IPS-20b (cell line): ENCODE measurements at regions not wholly inside any gene's neighbourhood (a gene's known extent, or its start where the extent isn't known, plus 50 kb on each side); places are given as distances from the start of the nearest gene placed in this dataset.
"Not testable (repeated sequence)": the region's sequence is repeated elsewhere in the genome, so short reads cannot be mapped to it uniquely, and the experiment has no call there.

Experiments
- H3K27ac ChIP-seq: one replicate; pipeline ENCODE4 v1.5.1; 2013; ENCODE audit warnings: low read length
- H3K27me3 ChIP-seq: 2 replicates; pipeline ENCODE4 v1.6.1; 2013; ENCODE audit warnings: mild to moderate bottlenecking, low read length, inconsistent platforms; ENCODE audit not compliant: insufficient read depth
- H3K36me3 ChIP-seq: 2 replicates; pipeline ENCODE4 v1.6.1; 2013; ENCODE audit warnings: low read depth, mild to moderate bottlenecking, inconsistent platforms, low read length, moderate library complexity; ENCODE audit not compliant: insufficient read depth
- H3K4me1 ChIP-seq: 2 replicates; pipeline ENCODE4 v1.6.1; 2013; ENCODE audit warnings: mild to moderate bottlenecking, control low read depth, inconsistent platforms, low read length, moderate library complexity; ENCODE audit not compliant: insufficient read depth
- H3K4me3 ChIP-seq: 2 replicates; pipeline ENCODE4 v1.5.1; 2013; ENCODE audit warnings: mild to moderate bottlenecking, low read length, inconsistent platforms
- H3K9ac ChIP-seq: 2 replicates; pipeline ENCODE4 v1.6.1; 2013; ENCODE audit warnings: low read depth, mild to moderate bottlenecking, inconsistent platforms, low read length, moderate library complexity
- H3K9me3 ChIP-seq: 2 replicates; pipeline ENCODE4 v1.6.1; 2013; ENCODE audit warnings: mild to moderate bottlenecking, low read depth, low read length, inconsistent platforms; ENCODE audit not compliant: insufficient read depth

DNA sequence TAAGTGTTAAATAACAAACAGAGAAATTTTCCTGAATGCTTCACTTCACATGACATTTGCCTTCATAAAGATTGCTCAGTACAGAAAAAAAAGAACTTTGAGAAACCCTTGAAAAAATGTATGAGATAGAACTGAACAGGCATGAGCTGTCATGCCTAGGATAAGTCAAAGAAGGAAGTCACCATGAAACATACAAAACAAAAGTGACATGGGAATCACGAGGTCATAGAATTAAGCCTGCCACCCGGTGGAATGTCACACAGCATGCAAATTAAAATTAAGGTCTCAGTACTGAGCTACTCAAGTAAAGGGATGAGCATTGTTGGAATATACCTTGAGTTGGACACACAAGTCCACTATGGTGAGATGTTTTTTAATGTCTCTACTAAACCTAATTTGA, 652.5 kb upstream of the NECTIN3 start:
- no peak overlapping the region for H3K27ac ChIP-seq
- no peak overlapping the region for H3K4me3 ChIP-seq
- no peaks in the 10 kb centered on the region for H3K9me3 ChIP-seq

DNA sequence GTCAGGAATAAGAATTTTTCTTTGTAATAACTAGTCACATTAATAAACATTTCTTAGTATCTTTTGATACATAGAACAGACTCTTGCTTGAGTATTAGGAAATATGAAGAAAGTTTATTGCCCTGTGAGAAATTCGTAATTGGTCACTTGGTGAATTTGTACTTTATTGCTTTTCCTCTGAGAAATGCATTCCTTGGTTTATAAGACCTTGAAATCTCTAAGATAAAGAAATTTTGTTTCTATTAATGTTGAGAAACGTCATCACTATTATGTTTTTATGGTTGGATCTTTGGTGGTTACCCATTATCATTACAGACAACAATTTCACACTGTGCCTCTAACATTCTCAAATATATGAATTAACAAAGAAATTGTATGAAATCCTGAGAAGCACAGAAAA, 652.0 kb upstream of the NECTIN3 start:
- no peak overlapping the region for H3K27ac ChIP-seq

More for the DNA sequence above, 652.5 kb upstream of the NECTIN3 start:
- 0 out of 2 replicates have a peak, but pooled peaks cover 2% of the 10 kb centered on the region for H3K4me1 ChIP-seq
- H3K36me3 ChIP-seq: no peaks in the 10 kb centered on the region
- H3K27me3 ChIP-seq: no peaks in the 10 kb centered on the region
- H3K9ac ChIP-seq: no peak overlapping the region

DNA sequence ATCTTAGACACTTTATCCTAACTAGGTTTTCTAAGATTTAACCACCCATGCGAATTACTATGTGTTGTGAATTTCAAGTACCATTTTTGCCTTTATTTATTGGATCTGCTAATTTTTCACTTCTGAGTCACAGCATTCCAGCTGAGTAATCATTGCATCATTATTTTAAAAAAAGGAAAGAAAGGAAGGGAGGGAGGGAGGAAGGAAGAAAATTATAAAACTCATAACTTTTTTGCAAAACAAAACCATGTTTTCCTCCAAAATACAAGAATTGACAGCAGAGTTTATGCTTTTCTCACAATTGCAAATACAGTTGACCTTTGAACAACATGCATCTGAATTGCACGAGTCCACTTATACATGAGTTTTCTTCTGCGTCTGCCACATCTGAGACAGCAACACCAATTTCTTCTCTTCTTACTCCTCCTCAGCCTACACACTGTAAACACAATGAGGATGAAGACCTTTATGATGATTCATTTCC, 651.4 kb upstream of the NECTIN3 start:
- H3K36me3 ChIP-seq: no peaks in the 10 kb centered on the region
- no peak overlapping the region for H3K9ac ChIP-seq
- 0 out of 2 replicates have a peak, but pooled peaks cover 2% of the 10 kb centered on the region for H3K4me1 ChIP-seq
- no peaks in the 10 kb centered on the region for H3K9me3 ChIP-seq
- H3K27ac ChIP-seq: no peak overlapping the region
- no peak overlapping the region for H3K4me3 ChIP-seq
- no peaks in the 10 kb centered on the region for H3K27me3 ChIP-seq

More for the DNA sequence above, 652.0 kb upstream of the NECTIN3 start:
- Histone ChIP-seq H3K9me3 (no peaks in the 10 kb centered on the region), H3K27me3 (no peaks in the 10 kb centered on the region), H3K4me1 (0 out of 2 replicates have a peak, but pooled peaks cover 2% of the 10 kb centered on the region), H3K36me3 (no peaks in the 10 kb centered on the region), H3K4me3 (no peak overlapping the region), H3K9ac (no peak overlapping the region)

DNA sequence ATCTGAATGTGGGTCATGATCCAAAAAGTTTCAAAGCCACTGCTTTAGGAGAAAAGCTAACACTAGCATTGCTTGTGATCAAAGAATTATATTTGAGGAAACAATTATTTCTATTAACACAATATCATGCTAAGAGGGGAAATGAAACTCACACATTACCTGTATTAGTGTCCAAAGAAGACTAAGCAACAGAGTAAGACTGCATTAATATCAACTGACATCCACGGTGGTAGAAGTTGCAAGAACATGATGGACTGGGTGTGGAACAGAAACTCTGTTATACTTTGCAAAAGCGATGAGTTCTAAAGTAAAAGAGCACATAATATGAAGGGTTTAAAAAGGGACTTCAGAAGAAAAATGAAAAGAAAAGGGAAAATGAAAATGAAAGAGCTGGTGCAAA, 648.3 kb upstream of the NECTIN3 start:
- no peak overlapping the region for H3K27ac ChIP-seq
- H3K9ac ChIP-seq: no peak overlapping the region
- no peaks in the 10 kb centered on the region for H3K27me3 ChIP-seq
- no peak overlapping the region for H3K4me3 ChIP-seq
- H3K9me3 ChIP-seq: no peaks in the 10 kb centered on the region
- 0 out of 2 replicates have a peak, but pooled peaks cover 2% of the 10 kb centered on the region for H3K4me1 ChIP-seq
- no peaks in the 10 kb centered on the region for H3K36me3 ChIP-seq

DNA sequence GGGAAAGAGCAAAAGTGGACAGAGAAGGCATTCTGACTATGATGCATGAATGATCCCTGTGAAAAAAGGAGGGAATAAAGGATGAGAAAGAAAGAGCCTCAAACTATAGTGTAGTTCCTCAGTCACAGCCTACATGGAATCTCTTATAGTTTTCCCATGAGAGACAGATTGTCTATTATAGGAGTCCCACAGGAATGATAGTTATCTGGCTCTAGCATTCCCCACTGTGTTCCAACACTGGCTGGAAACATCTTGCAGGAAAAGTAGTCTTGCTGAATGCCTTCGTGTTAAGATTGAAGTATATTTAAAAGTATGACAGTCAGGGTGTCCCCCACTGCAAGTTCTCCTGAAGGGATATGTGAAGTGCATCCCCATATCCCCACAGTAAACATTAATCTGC, 641.5 kb upstream of the NECTIN3 start:
- Histone ChIP-seq H3K36me3 (no peaks in the 10 kb centered on the region), H3K27ac (no peak overlapping the region), H3K27me3 (no peaks in the 10 kb centered on the region), H3K4me1 (peaks cover 11% of the 10 kb centered on the region), H3K9me3 (no peaks in the 10 kb centered on the region), H3K9ac (no peak overlapping the region), H3K4me3 (no peak overlapping the region)

DNA sequence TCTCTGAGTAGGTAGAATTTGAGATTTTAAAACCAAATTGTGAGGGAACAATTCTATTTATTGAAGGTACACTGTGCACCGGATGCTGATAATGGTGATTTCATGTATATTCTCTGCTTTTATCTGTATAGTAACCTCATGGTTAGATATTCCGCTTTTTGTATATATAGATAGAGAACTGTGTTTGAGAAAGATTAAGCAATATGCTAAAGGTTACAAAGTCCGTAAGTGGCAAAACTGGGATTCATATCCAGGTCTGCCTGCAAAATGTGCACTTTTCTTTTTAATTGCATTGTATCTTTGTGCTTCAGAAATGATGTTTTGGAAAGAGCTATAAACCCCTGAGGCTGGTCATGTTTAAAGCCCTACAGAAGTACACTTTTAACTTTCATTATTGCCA, 635.4 kb upstream of the NECTIN3 start:
- H3K27me3 ChIP-seq: no peaks in the 10 kb centered on the region
- no peaks in the 10 kb centered on the region for H3K9me3 ChIP-seq
- H3K36me3 ChIP-seq: no peaks in the 10 kb centered on the region
- no peak overlapping the region for H3K9ac ChIP-seq
- H3K27ac ChIP-seq: no peak overlapping the region
- H3K4me3 ChIP-seq: no peak overlapping the region
- peaks cover 11% of the 10 kb centered on the region for H3K4me1 ChIP-seq

DNA sequence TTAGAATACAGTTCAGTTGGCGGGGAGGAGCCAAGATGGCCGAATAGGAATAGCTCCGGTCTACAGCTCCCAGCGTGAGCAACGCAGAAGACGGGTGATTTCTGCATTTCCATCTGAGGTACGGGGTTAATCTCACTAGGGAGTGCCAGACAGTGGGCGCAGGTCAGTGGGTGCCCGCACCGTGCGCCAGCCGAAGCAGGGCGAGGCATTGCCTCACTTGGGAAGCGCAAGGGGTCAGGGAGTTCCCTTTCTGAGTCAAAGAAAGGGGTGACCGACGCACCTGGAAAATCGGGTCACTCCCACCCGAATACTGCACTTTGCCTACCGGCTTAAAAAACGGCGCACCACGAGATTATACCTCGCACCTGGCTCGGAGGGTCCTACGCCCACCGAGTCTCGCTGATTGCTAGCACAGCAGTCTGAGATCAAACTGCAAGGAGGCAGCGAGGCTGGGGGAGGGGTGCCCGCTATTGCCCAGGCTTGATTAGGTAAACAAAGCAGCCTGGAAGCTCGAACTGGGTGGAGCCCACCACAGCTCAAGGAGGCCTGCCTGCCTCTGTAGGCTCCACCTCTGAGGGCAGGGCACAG, 631.5 kb upstream of the NECTIN3 start:
- H3K36me3 ChIP-seq, H3K4me3 ChIP-seq, H3K4me1 ChIP-seq, H3K9ac ChIP-seq, H3K27me3 ChIP-seq, H3K27ac ChIP-seq, H3K9me3 ChIP-seq: not testable (repeated sequence)

DNA sequence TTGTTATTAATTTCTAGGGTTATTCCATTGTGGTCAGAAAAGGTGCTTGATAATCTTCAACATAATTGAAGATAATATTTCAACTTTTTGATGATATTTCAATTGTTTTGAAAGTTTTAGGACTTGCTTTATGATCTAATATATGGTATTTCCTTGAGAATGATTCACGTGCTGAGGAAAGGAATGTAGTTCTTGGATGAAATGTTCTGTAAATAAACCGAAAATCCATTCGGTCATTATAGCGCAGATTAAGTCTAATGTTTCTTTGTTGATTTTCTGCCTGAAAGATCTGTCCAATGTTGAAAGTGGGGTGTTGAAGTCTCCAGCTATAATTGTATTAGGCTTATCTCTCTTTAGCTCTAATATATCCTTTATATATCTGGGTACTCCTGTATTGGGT, 617.5 kb upstream of the NECTIN3 start:
- Histone ChIP-seq H3K9me3 (no peaks in the 10 kb centered on the region), H3K27me3 (no peaks in the 10 kb centered on the region), H3K36me3 (no peaks in the 10 kb centered on the region), H3K4me3 (no peak overlapping the region), H3K9ac (no peak overlapping the region), H3K27ac (no peak overlapping the region), H3K4me1 (no peaks in the 10 kb centered on the region)

DNA sequence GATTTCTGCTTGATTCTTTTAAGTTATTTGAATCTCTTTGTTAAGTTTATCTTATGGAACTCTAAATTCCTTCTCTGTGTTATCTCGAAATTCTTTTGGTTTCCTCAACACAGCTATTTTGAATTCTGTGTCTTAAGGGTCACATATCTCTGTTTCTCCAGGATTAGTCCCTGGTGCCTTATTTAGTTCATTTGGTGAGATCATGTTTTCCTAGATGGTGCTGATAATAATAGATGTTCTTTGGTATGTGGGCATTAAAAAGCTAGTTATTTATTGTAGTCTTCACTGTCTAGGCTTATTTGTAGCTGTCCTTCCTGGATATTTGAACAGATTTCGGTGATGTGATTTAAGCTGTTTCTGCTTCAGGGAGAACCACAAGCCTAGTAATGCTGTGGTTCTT, 615.6 kb upstream of the NECTIN3 start:
- Histone ChIP-seq H3K36me3 (no peaks in the 10 kb centered on the region), H3K4me1 (no peaks in the 10 kb centered on the region), H3K9me3 (no peaks in the 10 kb centered on the region), H3K9ac (no peak overlapping the region), H3K27ac (no peak overlapping the region), H3K4me3 (no peak overlapping the region), H3K27me3 (no peaks in the 10 kb centered on the region)

DNA sequence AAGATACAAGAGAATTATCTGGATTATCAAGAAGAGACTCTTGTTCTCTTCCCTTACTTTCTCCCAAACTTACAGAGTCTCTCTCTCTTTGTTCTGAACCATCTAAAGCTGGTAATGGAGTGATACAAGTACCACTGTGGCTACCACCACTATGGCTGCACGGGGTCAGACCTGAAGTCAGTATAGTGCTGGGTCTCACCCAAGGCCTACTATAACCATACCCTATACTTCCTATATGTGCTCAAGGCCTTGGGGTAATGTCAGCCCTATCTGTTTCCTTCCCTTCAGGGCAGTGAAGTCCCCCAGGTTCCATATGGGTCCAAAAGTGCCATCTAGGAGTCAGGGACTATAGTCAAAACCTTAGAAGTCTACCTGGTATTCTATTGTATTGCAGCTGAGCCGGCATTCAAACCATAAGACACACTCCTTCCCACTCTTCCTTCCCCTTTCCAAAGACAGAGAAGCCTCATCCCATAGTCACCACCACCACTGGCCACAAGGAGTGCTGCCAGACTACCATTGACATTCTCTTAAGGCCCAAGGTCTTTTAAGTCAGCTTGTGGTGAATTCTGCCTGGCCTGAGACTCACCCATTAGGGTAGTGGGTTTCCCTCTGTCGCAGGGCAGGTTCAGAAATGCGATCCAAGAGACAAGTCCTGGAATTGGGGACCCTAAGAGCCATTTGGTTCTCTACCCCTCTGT, 615.0 kb upstream of the NECTIN3 start:
- Histone ChIP-seq H3K36me3 (no peaks in the 10 kb centered on the region), H3K4me3 (no peak overlapping the region), H3K27me3 (no peaks in the 10 kb centered on the region), H3K9ac (no peak overlapping the region), H3K9me3 (no peaks in the 10 kb centered on the region), H3K4me1 (no peaks in the 10 kb centered on the region), H3K27ac (no peak overlapping the region)

DNA sequence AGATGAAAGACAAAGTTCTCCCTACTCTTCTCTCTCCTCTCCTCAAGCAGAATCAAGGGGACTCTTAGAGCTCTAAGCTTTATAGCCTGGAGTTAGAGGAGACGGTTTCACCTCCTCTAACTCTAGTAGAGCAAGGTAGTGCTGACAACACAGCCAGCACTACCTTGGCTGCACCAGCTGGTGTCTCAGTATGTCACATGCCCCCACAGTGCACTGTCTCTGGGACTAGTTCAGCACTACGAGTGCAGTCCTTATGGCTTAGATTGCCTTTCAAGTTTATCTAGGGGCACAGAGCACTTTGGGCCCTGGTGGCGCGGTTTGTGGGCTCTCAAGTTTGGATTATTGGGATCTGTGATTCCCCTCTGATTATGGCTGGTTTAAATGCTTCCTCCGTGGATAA, 614.1 kb upstream of the NECTIN3 start:
- Histone ChIP-seq H3K27ac (no peak overlapping the region), H3K9ac (no peak overlapping the region), H3K9me3 (no peaks in the 10 kb centered on the region), H3K4me3 (no peak overlapping the region), H3K36me3 (no peaks in the 10 kb centered on the region), H3K4me1 (no peaks in the 10 kb centered on the region), H3K27me3 (no peaks in the 10 kb centered on the region)

DNA sequence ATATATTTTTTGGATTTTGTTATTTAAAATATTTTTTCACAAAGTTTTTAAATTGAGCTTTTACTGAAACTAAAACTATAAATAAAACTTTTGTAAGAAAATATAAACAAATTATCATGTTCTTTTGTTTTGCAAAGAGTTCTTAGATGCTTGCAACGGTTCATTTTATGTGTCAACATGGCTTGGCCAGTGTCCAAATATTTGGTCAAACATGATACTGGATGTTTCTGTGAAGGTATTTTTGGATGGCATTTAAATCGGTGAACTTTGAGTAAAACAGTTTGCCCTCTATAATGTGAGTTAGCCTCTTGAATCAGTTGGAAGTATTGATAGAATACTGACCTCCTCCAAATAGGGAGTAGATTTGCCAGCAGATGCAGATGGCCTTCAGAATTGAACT, 612.6 kb upstream of the NECTIN3 start:
- no peak overlapping the region for H3K27ac ChIP-seq
- H3K36me3 ChIP-seq: no peaks in the 10 kb centered on the region

More for the DNA sequence above, 612.6 kb upstream of the NECTIN3 start:
- H3K4me1 ChIP-seq: no peaks in the 10 kb centered on the region
- no peaks in the 10 kb centered on the region for H3K27me3 ChIP-seq
- H3K9me3 ChIP-seq: no peaks in the 10 kb centered on the region
- H3K9ac ChIP-seq: no peak overlapping the region
- no peak overlapping the region for H3K4me3 ChIP-seq
